GM13976 (cell line): ENCODE measurements at regions not wholly inside any gene's neighbourhood (a gene's known extent, or its start where the extent isn't known, plus 50 kb on each side); places are given as distances from the start of the nearest gene placed in this dataset.

Experiments
- DNase-seq: peaks from one replicate; pipeline ENCODE4 v3.0.0; 2012; ENCODE audit warnings: low spot score
- in situ Hi-C: fragments of 300-500 bp; cut with MboI; formaldehyde crosslinking; loops from one replicate; pipeline ENCODE4 v1.12.0; 2022; ENCODE audit warnings: low sequenced_read_pairs, mixed read lengths, inconsistent platforms; ENCODE audit not compliant: unreplicated experiment
- TF ChIP-seq, protein P1 (sequence below): IDR thresholded peaks from 2 replicates; pipeline ENCODE4 v1.5.1; 2012; ENCODE audit warnings: borderline replicate concordance, mild to moderate bottlenecking; ENCODE audit not compliant: insufficient read depth; ENCODE audit errors: extremely low read depth, missing control alignments, control extremely low read depth

DNA sequence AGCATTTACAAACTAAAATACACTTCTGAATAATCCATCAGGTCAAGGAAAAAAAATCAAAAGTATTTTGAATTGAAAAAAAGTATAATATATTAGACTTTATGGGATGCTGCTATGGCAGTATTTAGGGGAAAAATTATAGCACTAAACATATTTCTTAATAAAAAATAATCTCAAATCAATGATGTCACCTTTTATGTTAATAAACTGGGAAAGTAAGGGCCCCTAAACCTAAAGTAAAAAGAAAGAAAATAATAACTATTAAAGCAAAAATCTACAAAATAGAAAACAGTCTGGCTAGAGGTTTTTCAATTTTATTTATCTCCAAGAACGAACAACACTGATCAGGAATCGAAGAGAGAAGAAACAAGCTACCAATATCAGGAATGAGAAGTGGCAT, 160.8 kb upstream of the PLXNA2 start:
- in situ Hi-C loops = no loop called here
- TF ChIP-seq, protein P1, sequence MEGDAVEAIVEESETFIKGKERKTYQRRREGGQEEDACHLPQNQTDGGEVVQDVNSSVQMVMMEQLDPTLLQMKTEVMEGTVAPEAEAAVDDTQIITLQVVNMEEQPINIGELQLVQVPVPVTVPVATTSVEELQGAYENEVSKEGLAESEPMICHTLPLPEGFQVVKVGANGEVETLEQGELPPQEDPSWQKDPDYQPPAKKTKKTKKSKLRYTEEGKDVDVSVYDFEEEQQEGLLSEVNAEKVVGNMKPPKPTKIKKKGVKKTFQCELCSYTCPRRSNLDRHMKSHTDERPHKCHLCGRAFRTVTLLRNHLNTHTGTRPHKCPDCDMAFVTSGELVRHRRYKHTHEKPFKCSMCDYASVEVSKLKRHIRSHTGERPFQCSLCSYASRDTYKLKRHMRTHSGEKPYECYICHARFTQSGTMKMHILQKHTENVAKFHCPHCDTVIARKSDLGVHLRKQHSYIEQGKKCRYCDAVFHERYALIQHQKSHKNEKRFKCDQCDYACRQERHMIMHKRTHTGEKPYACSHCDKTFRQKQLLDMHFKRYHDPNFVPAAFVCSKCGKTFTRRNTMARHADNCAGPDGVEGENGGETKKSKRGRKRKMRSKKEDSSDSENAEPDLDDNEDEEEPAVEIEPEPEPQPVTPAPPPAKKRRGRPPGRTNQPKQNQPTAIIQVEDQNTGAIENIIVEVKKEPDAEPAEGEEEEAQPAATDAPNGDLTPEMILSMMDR = no peak
- DNase-seq = no peak

DNA sequence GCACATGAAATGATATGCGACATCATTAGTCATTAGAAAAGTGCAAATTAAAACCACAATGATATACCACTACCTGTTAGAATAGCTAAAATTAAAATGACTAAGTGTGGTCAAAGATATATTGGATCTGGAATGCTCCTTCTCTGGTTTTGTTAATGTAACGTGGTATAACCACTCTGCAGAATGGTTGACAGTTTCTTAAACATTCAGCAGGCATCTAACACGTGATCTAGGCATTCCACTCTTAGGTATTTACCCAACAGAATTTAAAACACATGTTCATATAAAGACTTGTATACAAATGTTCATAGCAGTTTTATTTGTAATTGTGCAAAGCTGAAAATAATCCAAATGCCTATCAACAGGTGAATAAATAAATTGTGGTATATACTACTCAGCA, 165.0 kb upstream of the PLXNA2 start:
- DNase-seq = no peak
- TF ChIP-seq, protein P1 = no peak
- in situ Hi-C loops = no loop called here

- in situ Hi-C loops = no loop called here
- TF ChIP-seq, protein P1 = no peak
- DNase-seq = no peak
These were observed 166.2 kb upstream of the PLXNA2 start for GRCh38 chr1:208410409-208410808.

DNA sequence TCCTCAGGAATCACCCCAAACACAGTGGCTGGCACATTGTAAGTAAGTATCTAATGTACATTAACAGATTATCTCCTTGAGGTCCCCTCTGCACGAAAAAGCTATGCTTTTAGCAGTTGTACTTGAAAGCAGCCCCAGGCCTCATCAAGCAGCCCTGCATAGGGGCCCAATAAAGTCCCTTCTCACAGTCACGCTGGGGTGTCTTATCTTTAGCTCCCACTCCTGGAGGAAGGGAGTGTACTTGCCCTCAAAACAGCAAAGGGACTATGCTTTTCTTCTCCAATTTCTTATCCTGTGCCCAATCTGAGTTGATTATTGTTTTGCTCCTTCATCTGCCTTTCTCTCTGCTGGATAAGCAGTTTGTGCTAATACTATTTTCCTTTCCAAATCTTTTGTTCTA, 168.8 kb upstream of the PLXNA2 start:
- in situ Hi-C loops = no loop called here
- no peak for DNase-seq
- TF ChIP-seq, protein P1 = no peak

GRCh38 chr1:208418667-208419066, 174.5 kb upstream of the PLXNA2 start:
- in situ Hi-C loops = no loop called here
- no peak for DNase-seq
- TF ChIP-seq, protein P1 = no peak

GRCh38 chr1:208419746-208420420, 175.7 kb upstream of the PLXNA2 start:
- TF ChIP-seq, protein P1 = no peak
- DNase-seq = no peak
- in situ Hi-C loops = no loop called here
